NB4 (cell line): ENCODE measurements at regions not wholly inside any gene's neighbourhood (a gene's known extent, or its start where the extent isn't known, plus 50 kb on each side); places are given as distances from the start of the nearest gene placed in this dataset.

Source experiments
- DNase-seq: peaks from one replicate; pipeline ENCODE4 v3.0.0; 2010; ENCODE audit warnings: low read depth
- H3K4me3 ChIP-seq: one replicate; pipeline ENCODE4 v1.5.1; 2011; ENCODE audit warnings: mild to moderate bottlenecking, low read depth, low read length, moderate library complexity
- MYC ChIP-seq: IDR thresholded peaks from 2 replicates; pipeline ENCODE4 v1.6.1; 2011; ENCODE audit warnings: low read depth, low read length
- POLR2A ChIP-seq: IDR thresholded peaks from 2 replicates; pipeline ENCODE4 v1.6.1; 2011; ENCODE audit warnings: mild to moderate bottlenecking; ENCODE audit not compliant: insufficient read length; ENCODE audit errors: extremely low read depth
- TF ChIP-seq, protein P1 (sequence below): IDR thresholded peaks from one replicate; pipeline ENCODE4 v1.5.1; 2012; ENCODE audit warnings: low read depth, low read length
- TF ChIP-seq, protein P2 (sequence below): IDR thresholded peaks from 2 replicates; pipeline ENCODE4 v1.6.1; 2011; ENCODE audit warnings: low read depth, low read length

DNA sequence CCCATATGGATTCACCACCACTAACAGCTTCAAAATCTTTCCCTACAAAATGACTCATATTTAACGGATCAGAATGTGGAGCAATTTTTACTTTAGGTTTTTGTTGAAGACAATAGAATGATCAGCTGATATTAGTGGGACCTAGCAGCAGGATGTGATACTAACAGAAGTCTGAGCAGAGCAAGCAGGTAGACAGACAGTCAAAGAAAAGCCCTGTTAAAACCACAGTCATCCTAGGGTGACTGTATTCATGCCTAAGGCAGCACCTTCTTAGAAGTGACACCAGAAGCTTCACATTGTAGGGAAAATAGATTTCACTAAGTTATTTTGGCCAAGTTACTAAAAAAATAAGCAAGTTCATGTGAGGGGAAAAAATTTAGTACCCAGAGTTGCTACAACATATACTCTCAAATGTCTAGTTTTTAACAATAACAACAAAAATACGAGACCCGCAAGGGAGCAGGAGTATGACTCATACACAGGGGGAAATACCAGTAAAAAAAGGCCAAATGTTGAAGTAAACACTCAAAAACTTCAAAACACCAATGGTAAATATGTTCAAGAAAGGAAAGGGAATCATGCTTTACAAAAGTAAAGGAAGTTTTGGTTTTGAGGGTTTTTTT lies 590.9 kb downstream of the EPHA3 start:
- DNase-seq, result no peak
- no peak overlapping the region for H3K4me3 ChIP-seq
- TF ChIP-seq, protein P1, sequence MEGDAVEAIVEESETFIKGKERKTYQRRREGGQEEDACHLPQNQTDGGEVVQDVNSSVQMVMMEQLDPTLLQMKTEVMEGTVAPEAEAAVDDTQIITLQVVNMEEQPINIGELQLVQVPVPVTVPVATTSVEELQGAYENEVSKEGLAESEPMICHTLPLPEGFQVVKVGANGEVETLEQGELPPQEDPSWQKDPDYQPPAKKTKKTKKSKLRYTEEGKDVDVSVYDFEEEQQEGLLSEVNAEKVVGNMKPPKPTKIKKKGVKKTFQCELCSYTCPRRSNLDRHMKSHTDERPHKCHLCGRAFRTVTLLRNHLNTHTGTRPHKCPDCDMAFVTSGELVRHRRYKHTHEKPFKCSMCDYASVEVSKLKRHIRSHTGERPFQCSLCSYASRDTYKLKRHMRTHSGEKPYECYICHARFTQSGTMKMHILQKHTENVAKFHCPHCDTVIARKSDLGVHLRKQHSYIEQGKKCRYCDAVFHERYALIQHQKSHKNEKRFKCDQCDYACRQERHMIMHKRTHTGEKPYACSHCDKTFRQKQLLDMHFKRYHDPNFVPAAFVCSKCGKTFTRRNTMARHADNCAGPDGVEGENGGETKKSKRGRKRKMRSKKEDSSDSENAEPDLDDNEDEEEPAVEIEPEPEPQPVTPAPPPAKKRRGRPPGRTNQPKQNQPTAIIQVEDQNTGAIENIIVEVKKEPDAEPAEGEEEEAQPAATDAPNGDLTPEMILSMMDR, result no peak
- TF ChIP-seq POLR2A, result no peak
- no peak for TF ChIP-seq MYC
- TF ChIP-seq, protein P2, sequence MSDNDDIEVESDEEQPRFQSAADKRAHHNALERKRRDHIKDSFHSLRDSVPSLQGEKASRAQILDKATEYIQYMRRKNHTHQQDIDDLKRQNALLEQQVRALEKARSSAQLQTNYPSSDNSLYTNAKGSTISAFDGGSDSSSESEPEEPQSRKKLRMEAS, result no peak

DNA sequence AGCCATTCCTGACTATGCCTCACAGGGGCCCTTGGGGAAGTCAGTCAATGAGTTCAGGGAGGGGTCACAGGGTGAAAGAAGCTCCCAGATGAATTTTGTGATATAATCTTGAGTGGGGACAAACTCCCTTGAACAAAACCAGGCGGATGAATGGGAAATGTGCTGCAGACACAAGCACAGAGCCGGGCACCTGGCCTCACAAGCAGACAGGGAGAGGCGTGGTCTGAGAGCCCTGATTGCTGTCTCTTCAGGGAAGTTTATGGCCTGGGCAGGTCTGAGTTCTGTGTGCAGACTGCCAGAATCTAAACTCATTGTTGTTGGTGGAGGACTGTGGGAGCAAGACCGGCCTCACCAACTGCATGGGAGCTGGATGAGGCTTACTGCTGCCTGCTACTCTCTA lies 591.8 kb downstream of the EPHA3 start:
- DNase-seq, result no peak
- no peak overlapping the region for H3K4me3 ChIP-seq
- TF ChIP-seq POLR2A (no peak), MYC (no peak)
- TF ChIP-seq, protein P2, result no peak
- TF ChIP-seq, protein P1, result no peak

DNA sequence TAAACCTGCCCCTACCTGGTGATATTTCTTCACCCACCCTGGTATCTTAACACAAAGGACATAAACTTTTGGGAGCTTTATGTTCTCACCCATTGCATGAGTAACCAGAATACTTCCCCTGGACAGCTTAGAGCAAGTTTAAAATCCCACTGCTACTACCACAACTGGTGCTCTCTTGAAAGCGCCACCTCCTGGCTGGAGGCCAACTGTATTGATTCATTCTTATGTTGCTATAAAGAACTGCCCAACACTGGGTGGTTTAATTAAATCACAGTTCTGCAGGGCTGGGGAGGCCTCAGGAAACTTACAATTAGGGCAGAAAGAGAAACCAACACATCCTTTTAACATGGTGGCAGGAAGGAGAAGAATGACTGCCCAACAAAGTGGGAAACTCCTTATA lies 592.4 kb downstream of the EPHA3 start:
- H3K4me3 ChIP-seq, result no peak overlapping the region
- DNase-seq, result peak; percentile 1
- TF ChIP-seq, protein P2, result no peak
- no peak for TF ChIP-seq POLR2A
- TF ChIP-seq, protein P1, result no peak
- no peak for TF ChIP-seq MYC

- DNase-seq, result no peak
- H3K4me3 ChIP-seq, result no peak overlapping the region
- no peak for TF ChIP-seq POLR2A
- TF ChIP-seq, protein P1, result no peak
- TF ChIP-seq MYC, result no peak
- TF ChIP-seq, protein P2, result no peak
Observed at GRCh38 chr3:89702404-89702803, 595.0 kb downstream of the EPHA3 start.

DNA sequence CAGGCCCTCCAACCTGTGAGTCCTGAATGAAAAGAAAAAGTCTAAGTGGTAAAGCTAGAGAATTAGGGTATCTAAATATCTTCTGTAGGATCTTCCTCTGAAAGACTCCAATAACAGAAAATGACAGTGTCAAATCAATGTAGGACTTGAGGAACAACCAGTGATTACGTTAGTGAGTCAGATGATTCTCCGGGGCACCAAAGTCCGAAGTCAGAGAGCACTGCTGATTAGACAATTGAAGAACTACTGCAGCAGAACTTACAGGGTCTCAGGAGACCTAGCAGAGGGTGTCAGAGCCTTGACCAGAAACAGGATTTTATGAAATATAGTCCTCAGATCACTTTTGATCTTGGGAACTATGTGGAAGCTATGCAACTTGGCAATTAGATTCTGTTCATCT lies 605.8 kb downstream of the EPHA3 start:
- H3K4me3 ChIP-seq, result no peak overlapping the region
- TF ChIP-seq MYC (no peak), POLR2A (no peak)
- TF ChIP-seq, protein P2, result no peak
- TF ChIP-seq, protein P1, result no peak
- no peak for DNase-seq

- TF ChIP-seq, protein P2, result no peak
- TF ChIP-seq POLR2A (no peak), MYC (no peak)
- TF ChIP-seq, protein P1, result no peak
- no peak overlapping the region for H3K4me3 ChIP-seq
- DNase-seq, result no peak
Observed at GRCh38 chr3:89714237-89714636, 606.8 kb downstream of the EPHA3 start.
